Tibial nerve (tissue), 4 donors: ENCODE measurements at regions not wholly inside any gene's neighbourhood (a gene's known extent, or its start where the extent isn't known, plus 50 kb on each side); places are given as distances from the start of the nearest gene placed in this dataset.
A peak's percentile ranks its signal among the peaks of the same experiment; 100 is the strongest.
"Not testable (repeated sequence)": the region's sequence is repeated elsewhere in the genome, so short reads cannot be mapped to it uniquely, and the experiment has no call there.

ENCODE experiments used
- DNase-seq, 2 donors: peaks; one replicate each; pipeline ENCODE4 v3.0.0-alpha.2; 2019; ENCODE audit warnings: low spot score in 2 of 2
- H3K27ac ChIP-seq, 4 donors: fragments of 200-600 bp; sonication (generic) in 3 of 4; one replicate each; pipeline ENCODE4 v1.5.1; 2017 to 2019; ENCODE audit warnings: mild to moderate bottlenecking in 1 of 4
- H3K27me3 ChIP-seq, 2 donors: fragments of 200-600 bp; sonication (generic) in 1 of 2; one replicate each; pipeline versions ENCODE4 v1.5.1 to v1.6.0; 2017 to 2019
- H3K36me3 ChIP-seq, 3 donors: fragments of 200-600 bp; sonication (generic); one replicate each; pipeline ENCODE4 v1.5.1; 2018 to 2019
- H3K4me1 ChIP-seq, 4 donors: fragments of 200-600 bp; sonication (generic) in 3 of 4; one replicate each; pipeline ENCODE4 v1.5.1; 2017 to 2019
- H3K4me3 ChIP-seq, 4 donors: fragments of 200-600 bp; sonication (generic) in 3 of 4; one replicate each; pipeline ENCODE4 v1.5.1; 2017 to 2019; ENCODE audit warnings: mild to moderate bottlenecking in 1 of 4, moderate library complexity in 1 of 4
- H3K9me3 ChIP-seq, 4 donors: fragments of 200-600 bp; sonication (generic) in 3 of 4; one replicate each; pipeline ENCODE4 v1.5.1; 2017 to 2019
- CTCF ChIP-seq, 5 experiments: fragments of 200-600 bp in 3 of 5; fragments of 450-650 bp in 2 of 5; sonication (generic) in 3 of 5; IDR thresholded peaks; one replicate each; pipeline ENCODE4 v1.5.1; 2016 to 2019; ENCODE audit warnings: antibody characterized with exemption in 5 of 5, mild to moderate bottlenecking in 3 of 5, moderate library complexity in 2 of 5
- EP300 ChIP-seq, 2 donors: sonication (generic); formaldehyde crosslinking; IDR thresholded peaks; one replicate each; pipeline ENCODE4 v1.6.1; 2017; ENCODE audit warnings: antibody characterized with exemption in 2 of 2, mild to moderate bottlenecking in 1 of 2
- POLR2A ChIP-seq, 2 donors: fragments of 450-650 bp; IDR thresholded peaks; one replicate each; pipeline ENCODE4 v1.6.1; 2017; ENCODE audit warnings: antibody characterized with exemption in 2 of 2, mild to moderate bottlenecking in 2 of 2, moderate library complexity in 2 of 2
- WGBS, 2 donors: methylation state at CpG; one replicate each; pipeline ENCODE4 v1.1.5; 2018; 5-methylcytosine and 5-hydroxymethylcytosine counted together

- H3K27me3 ChIP-seq: no peaks in the 10 kb centered on the region
- no peaks in the 10 kb centered on the region for H3K9me3 ChIP-seq
- no peaks in the 10 kb centered on the region for H3K4me1 ChIP-seq
- H3K4me3 ChIP-seq: no peak overlapping the region
- DNase-seq: no peak
- no peaks in the 10 kb centered on the region for H3K36me3 ChIP-seq
- TF ChIP-seq EP300 (IDR thresholded peaks at IDR 0.05): no peak
- TF ChIP-seq CTCF (IDR thresholded peaks at IDR 0.05): no peak
- no peak for TF ChIP-seq POLR2A (IDR thresholded peaks at IDR 0.05)
- H3K27ac ChIP-seq: no peak overlapping the region
Observed at GRCh38 chr13:91242652-91243051, 104.8 kb upstream of the MIR17HG start.

GRCh38 chr13:91245288-91245687, 102.2 kb upstream of the MIR17HG start:
- no peak overlapping the region for H3K4me3 ChIP-seq
- DNase-seq: no peak
- H3K27ac ChIP-seq: no peak overlapping the region
- H3K27me3 ChIP-seq: no peaks in the 10 kb centered on the region
- H3K36me3 ChIP-seq: no peaks in the 10 kb centered on the region
- no peaks in the 10 kb centered on the region for H3K4me1 ChIP-seq
- TF ChIP-seq EP300 (IDR thresholded peaks at IDR 0.05) (no peak), POLR2A (IDR thresholded peaks at IDR 0.05) (no peak), CTCF (IDR thresholded peaks at IDR 0.05) (no peak)
- 92 to 96% methylated on average over 2 of the region's 2 CpGs for WGBS, 2 donors
- H3K9me3 ChIP-seq: no peaks in the 10 kb centered on the region

- Histone ChIP-seq H3K4me1 (no peaks in the 10 kb centered on the region), H3K36me3 (no peaks in the 10 kb centered on the region), H3K27ac (no peak overlapping the region), H3K4me3 (no peak overlapping the region), H3K9me3 (no peaks in the 10 kb centered on the region), H3K27me3 (no peaks in the 10 kb centered on the region)
- TF ChIP-seq EP300 (IDR thresholded peaks at IDR 0.05) (no peak), CTCF (IDR thresholded peaks at IDR 0.05) (peak in 1 of 5 experiments; percentile 17)
- DNase-seq: no peak
Observed at GRCh38 chr13:91247768-91248167, 99.7 kb upstream of the MIR17HG start.

- Histone ChIP-seq H3K36me3 (no peaks in the 10 kb centered on the region), H3K4me3 (no peak overlapping the region), H3K27ac (no peak overlapping the region), H3K27me3 (no peaks in the 10 kb centered on the region), H3K9me3 (no peaks in the 10 kb centered on the region), H3K4me1 (no peaks in the 10 kb centered on the region)
- TF ChIP-seq POLR2A (IDR thresholded peaks at IDR 0.05): no peak
- DNase-seq: no peak
- 60 to 62% methylated on average over 4 of the region's 4 CpGs for WGBS, 2 donors
Observed at GRCh38 chr13:91248249-91248648, 99.2 kb upstream of the MIR17HG start.

GRCh38 chr13:91249370-91249769, 98.1 kb upstream of the MIR17HG start:
- no peaks in the 10 kb centered on the region for H3K4me1 ChIP-seq
- no peak overlapping the region for H3K4me3 ChIP-seq
- H3K36me3 ChIP-seq: no peaks in the 10 kb centered on the region
- H3K27ac ChIP-seq: no peak overlapping the region
- no peaks in the 10 kb centered on the region for H3K9me3 ChIP-seq
- no peak for DNase-seq
- no peaks in the 10 kb centered on the region for H3K27me3 ChIP-seq
- TF ChIP-seq CTCF (IDR thresholded peaks at IDR 0.05): no peak
- no peak for TF ChIP-seq EP300 (IDR thresholded peaks at IDR 0.05)
- TF ChIP-seq POLR2A (IDR thresholded peaks at IDR 0.05): no peak
- WGBS, 2 donors: 61 to 62% methylated on average over 2 of the region's 2 CpGs

- no peak overlapping the region for H3K4me3 ChIP-seq
- DNase-seq: no peak
- 59 to 62% methylated on average over 2 of the region's 2 CpGs for WGBS, 2 donors
- TF ChIP-seq CTCF (IDR thresholded peaks at IDR 0.05) (no peak), EP300 (IDR thresholded peaks at IDR 0.05) (no peak), POLR2A (IDR thresholded peaks at IDR 0.05) (no peak)
- H3K4me1 ChIP-seq: no peaks in the 10 kb centered on the region
- H3K27me3 ChIP-seq: no peaks in the 10 kb centered on the region
- H3K36me3 ChIP-seq: no peaks in the 10 kb centered on the region
- H3K27ac ChIP-seq: no peak overlapping the region
- no peaks in the 10 kb centered on the region for H3K9me3 ChIP-seq
Observed at GRCh38 chr13:91249861-91250260, 97.6 kb upstream of the MIR17HG start.

GRCh38 chr13:91251573-91251972, 95.9 kb upstream of the MIR17HG start:
- not testable (repeated sequence) for H3K27me3 ChIP-seq, H3K36me3 ChIP-seq, H3K4me3 ChIP-seq, H3K9me3 ChIP-seq, DNase-seq, H3K27ac ChIP-seq, H3K4me1 ChIP-seq
- 85 to 88% methylated on average over 4 of the region's 4 CpGs for WGBS, 2 donors
